AG09309 (cell line): ENCODE measurements at regions not wholly inside any gene's neighbourhood (a gene's known extent, or its start where the extent isn't known, plus 50 kb on each side); places are given as distances from the start of the nearest gene placed in this dataset.

Experiments
- DNase-seq: peaks from one replicate; pipeline ENCODE4 v3.0.0-alpha.2; 2010; ENCODE audit warnings: low read depth
- H3K4me3 ChIP-seq: 2 replicates; pipeline ENCODE4 v1.5.1; 2011; ENCODE audit warnings: mild to moderate bottlenecking, low read depth, low read length, moderate library complexity; ENCODE audit not compliant: control insufficient read depth
- CTCF ChIP-seq: IDR thresholded peaks from 2 replicates; pipeline ENCODE4 v1.5.1; 2011; ENCODE audit warnings: mild to moderate bottlenecking, low read depth, low read length, inconsistent platforms; ENCODE audit not compliant: insufficient read depth, control insufficient read depth; ENCODE audit errors: missing control alignments

GRCh38 chr7:32167815-32168214 lies 97.6 kb upstream of the PDE1C start:
- H3K4me3 ChIP-seq: no peak overlapping the region
- TF ChIP-seq CTCF: no peak
- DNase-seq: no peak

- no peak for DNase-seq
- no peak overlapping the region for H3K4me3 ChIP-seq
- TF ChIP-seq CTCF: no peak
Observed at GRCh38 chr7:32167256-32167655, 97.0 kb upstream of the PDE1C start.

- no peak overlapping the region for H3K4me3 ChIP-seq
- TF ChIP-seq CTCF: peak; percentile 59
- DNase-seq: peak; percentile 38
Observed at GRCh38 chr7:32164341-32164996, 94.3 kb upstream of the PDE1C start.

GRCh38 chr7:32163896-32164295 lies 93.7 kb upstream of the PDE1C start:
- DNase-seq: no peak
- no peak for TF ChIP-seq CTCF
- H3K4me3 ChIP-seq: no peak overlapping the region; the same call in 1 of the 2 replicates

GRCh38 chr7:32163141-32163806 lies 93.1 kb upstream of the PDE1C start:
- TF ChIP-seq CTCF: no peak
- no peak overlapping the region; the same call in 1 of the 2 replicates for H3K4me3 ChIP-seq
- DNase-seq: peak; percentile 75

- peak; percentile 75 for DNase-seq
- no peak for TF ChIP-seq CTCF
Observed at GRCh38 chr7:32161708-32162107, 91.5 kb upstream of the PDE1C start.

More at GRCh38 chr7:32161708-32162107, 91.5 kb upstream of the PDE1C start:
- no peak overlapping the region for H3K4me3 ChIP-seq
